HL-60 (cell line): ENCODE measurements at regions not wholly inside any gene's neighbourhood (a gene's known extent, or its start where the extent isn't known, plus 50 kb on each side); places are given as distances from the start of the nearest gene placed in this dataset.
A peak's percentile ranks its signal among the peaks of the same experiment; 100 is the strongest.

Source experiments
- DNase-seq, 2 experiments: peaks; one replicate each; pipeline ENCODE4 v3.0.0-alpha.2; 2010 to 2020; ENCODE audit warnings: low read depth in 1 of 2, low spot score in 1 of 2
- H3K27ac ChIP-seq: fragments of 250-450 bp; sonication (Bioruptor Pico); replicated peaks from 2 replicates; pipeline ENCODE4 v1.5.1; 2020; ENCODE audit warnings: mild to moderate bottlenecking, moderate library complexity
- H3K27me3 ChIP-seq: fragments of 250-450 bp; sonication (Bioruptor Pico); 2 replicates; pipeline ENCODE4 v1.5.1; 2021; ENCODE audit warnings: mild to moderate bottlenecking, moderate library complexity; ENCODE audit not compliant: insufficient read depth, poor library complexity, severe bottlenecking
- H3K4me3 ChIP-seq: replicated peaks from 2 replicates; pipeline ENCODE4 v1.5.1; 2011; ENCODE audit warnings: mild to moderate bottlenecking, control low read depth, low read length; ENCODE audit not compliant: insufficient read depth
- CTCF ChIP-seq: IDR thresholded peaks from one replicate; pipeline ENCODE4 v1.5.1; 2011; ENCODE audit warnings: low read length, control low read depth, inconsistent platforms; ENCODE audit not compliant: insufficient read depth
- GABPA ChIP-seq: IDR thresholded peaks from 2 replicates; pipeline ENCODE4 v1.6.1; 2012; ENCODE audit warnings: low read depth
- POLR2AphosphoS5 ChIP-seq: IDR thresholded peaks from 2 replicates; pipeline ENCODE4 v1.6.1; 2012; ENCODE audit warnings: low read depth
- SPI1 ChIP-seq: IDR thresholded peaks from 2 replicates; pipeline ENCODE4 v1.6.1; 2012; ENCODE audit warnings: low read depth, mild to moderate bottlenecking, borderline replicate concordance
- TF ChIP-seq, protein P1 (sequence below): IDR thresholded peaks from 2 replicates; pipeline ENCODE4 v1.6.1; 2012; ENCODE audit warnings: low read depth; ENCODE audit not compliant: insufficient replicate concordance

- TF ChIP-seq POLR2AphosphoS5 (no peak), CTCF (no peak), SPI1 (no peak)
- TF ChIP-seq, protein P1, sequence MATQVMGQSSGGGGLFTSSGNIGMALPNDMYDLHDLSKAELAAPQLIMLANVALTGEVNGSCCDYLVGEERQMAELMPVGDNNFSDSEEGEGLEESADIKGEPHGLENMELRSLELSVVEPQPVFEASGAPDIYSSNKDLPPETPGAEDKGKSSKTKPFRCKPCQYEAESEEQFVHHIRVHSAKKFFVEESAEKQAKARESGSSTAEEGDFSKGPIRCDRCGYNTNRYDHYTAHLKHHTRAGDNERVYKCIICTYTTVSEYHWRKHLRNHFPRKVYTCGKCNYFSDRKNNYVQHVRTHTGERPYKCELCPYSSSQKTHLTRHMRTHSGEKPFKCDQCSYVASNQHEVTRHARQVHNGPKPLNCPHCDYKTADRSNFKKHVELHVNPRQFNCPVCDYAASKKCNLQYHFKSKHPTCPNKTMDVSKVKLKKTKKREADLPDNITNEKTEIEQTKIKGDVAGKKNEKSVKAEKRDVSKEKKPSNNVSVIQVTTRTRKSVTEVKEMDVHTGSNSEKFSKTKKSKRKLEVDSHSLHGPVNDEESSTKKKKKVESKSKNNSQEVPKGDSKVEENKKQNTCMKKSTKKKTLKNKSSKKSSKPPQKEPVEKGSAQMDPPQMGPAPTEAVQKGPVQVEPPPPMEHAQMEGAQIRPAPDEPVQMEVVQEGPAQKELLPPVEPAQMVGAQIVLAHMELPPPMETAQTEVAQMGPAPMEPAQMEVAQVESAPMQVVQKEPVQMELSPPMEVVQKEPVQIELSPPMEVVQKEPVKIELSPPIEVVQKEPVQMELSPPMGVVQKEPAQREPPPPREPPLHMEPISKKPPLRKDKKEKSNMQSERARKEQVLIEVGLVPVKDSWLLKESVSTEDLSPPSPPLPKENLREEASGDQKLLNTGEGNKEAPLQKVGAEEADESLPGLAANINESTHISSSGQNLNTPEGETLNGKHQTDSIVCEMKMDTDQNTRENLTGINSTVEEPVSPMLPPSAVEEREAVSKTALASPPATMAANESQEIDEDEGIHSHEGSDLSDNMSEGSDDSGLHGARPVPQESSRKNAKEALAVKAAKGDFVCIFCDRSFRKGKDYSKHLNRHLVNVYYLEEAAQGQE = no peak
- Histone ChIP-seq H3K27ac (no peak overlapping the region), H3K27me3 (no peaks in the 10 kb centered on the region), H3K4me3 (no peak overlapping the region)
- no peak for DNase-seq
Observed at GRCh38 chr20:11454966-11455799, 462.5 kb upstream of the BTBD3 start.

DNA sequence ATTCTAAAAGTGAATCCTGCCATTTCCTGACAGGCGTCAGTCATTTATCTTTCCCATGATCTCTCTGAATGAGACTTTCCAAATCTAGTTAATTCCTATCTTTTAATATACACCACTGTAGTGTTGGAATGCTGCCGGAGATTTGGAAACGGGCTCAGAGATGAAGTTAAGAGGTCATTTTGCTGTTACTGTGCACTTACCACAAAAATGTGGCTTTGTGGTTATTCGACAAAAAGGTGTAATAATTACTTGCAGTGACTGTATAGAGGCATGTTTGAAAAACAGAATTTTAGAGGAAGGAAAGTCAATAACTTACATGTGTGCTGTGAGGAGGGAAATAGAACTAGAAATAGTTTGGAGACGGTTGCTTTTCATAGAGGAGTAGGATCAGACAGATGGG is 460.2 kb upstream of the BTBD3 start:
- Histone ChIP-seq H3K27ac (no peak overlapping the region), H3K27me3 (no peaks in the 10 kb centered on the region), H3K4me3 (no peak overlapping the region)
- TF ChIP-seq, protein P1 = no peak
- TF ChIP-seq SPI1 (no peak), GABPA (no peak), CTCF (no peak), POLR2AphosphoS5 (no peak)
- peak in 1 of 2 experiments; percentile 47 for DNase-seq

GRCh38 chr20:11459090-11459890 is 458.4 kb upstream of the BTBD3 start:
- Histone ChIP-seq H3K27me3 (no peaks in the 10 kb centered on the region), H3K4me3 (no peak overlapping the region), H3K27ac (no peak overlapping the region)
- DNase-seq = peak in 1 of 2 experiments; percentile 25
- TF ChIP-seq GABPA (no peak), SPI1 (peak; percentile 96), POLR2AphosphoS5 (no peak), CTCF (no peak)
- TF ChIP-seq, protein P1 = no peak
